T-helper 22 cell (primary cell): ENCODE measurements at regions not wholly inside any gene's neighbourhood (a gene's known extent, or its start where the extent isn't known, plus 50 kb on each side); places are given as distances from the start of the nearest gene placed in this dataset.
A peak's percentile ranks its signal among the peaks of the same experiment; 100 is the strongest.

Experiments used
- DNase-seq: peaks from one replicate; pipeline ENCODE4 v3.0.0-alpha.2; 2020; ENCODE audit warnings: low read depth

DNA sequence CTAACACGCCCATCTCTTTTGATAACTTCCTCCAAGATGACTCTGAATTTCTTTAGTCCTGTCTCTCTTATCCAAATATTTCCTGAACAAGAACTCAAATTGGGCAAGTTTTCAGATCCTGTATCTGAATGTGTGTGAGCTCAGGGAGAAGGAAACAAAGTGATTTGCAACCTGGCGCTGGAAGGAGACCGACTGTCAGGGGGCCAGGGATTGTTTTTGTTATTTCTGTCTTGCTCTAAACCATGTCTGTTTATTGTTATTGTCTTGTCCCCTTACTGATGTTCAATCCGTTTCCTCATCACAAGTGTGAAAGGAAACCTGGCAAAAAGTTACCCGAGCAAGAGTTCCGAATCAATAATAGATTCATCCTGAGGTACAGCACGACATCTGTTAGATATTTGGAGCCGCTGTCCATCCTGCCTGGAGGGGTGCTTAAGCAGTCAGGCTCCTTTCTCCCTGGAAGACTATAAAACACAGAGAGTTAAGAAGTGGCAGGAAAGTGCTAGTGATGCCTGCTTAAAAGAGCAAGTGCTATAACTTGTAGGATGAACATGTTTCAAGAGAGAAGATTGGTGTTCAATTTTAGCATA is 132.5 kb upstream of the OSR1 start:
- DNase-seq: no peak

DNA sequence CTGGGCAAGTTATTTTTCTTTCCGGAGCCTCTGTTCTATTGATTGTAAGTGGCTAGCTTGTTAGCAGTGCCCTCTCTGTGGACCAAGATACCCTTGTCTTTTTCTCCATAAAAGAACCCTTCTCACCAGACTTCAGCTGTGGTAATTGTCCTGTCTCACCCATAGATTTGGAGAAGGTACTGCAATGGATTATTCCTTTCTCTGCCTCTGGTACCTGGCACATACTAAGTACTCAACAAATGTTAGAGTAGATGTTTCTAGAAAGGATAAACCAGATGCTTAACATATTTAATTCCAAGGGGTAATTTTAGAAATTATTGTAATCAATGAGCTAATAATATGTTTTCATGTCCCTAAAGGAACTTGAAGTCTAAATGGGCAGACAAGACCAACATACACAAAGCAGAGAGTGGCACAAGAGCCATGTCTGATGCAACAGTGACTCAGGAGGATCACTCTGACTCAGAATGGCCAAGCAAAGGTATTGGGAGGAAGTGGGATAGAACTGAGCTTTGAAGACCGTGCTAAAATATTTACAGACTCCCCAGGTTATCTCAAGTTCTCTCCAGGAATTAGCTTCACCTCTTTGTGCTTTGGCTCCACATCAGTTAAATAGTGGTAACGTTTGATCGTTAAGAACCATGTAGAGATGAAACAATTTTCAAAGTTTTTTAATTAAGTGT is 129.7 kb upstream of the OSR1 start:
- no peak for DNase-seq

- no peak for DNase-seq
These were observed 126.3 kb upstream of the OSR1 start for GRCh38 chr2:19484736-19485135.

DNA sequence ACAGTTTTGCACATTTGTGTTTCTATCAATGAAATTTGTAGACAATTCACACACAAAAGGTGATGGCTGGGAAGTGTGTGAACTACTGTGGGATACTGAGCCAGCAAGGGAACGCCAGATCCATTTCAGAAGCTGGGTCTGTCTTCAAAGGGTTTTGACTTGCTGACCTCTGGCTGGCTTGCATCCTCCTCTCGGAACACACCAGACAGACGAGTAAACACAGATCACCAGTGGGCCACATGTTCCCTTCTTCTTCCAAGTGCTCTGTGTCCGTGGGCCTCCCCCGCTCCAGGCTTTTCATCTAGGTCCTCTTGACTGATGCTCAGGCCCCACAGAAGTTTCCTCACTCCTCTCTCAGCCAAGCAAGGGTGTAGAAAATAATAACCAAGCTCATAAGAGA is 122.2 kb upstream of the OSR1 start:
- no peak for DNase-seq

- DNase-seq: no peak
These were observed 121.2 kb upstream of the OSR1 start for GRCh38 chr2:19479666-19480065.

- DNase-seq: no peak
These were observed 120.0 kb upstream of the OSR1 start for GRCh38 chr2:19478409-19478808.

- DNase-seq: no peak
These were observed 117.9 kb upstream of the OSR1 start for GRCh38 chr2:19476327-19476726.

GRCh38 chr2:19474128-19474527 is 115.7 kb upstream of the OSR1 start:
- peak; percentile 4 for DNase-seq

GRCh38 chr2:19473350-19473749 is 114.9 kb upstream of the OSR1 start:
- no peak for DNase-seq

DNA sequence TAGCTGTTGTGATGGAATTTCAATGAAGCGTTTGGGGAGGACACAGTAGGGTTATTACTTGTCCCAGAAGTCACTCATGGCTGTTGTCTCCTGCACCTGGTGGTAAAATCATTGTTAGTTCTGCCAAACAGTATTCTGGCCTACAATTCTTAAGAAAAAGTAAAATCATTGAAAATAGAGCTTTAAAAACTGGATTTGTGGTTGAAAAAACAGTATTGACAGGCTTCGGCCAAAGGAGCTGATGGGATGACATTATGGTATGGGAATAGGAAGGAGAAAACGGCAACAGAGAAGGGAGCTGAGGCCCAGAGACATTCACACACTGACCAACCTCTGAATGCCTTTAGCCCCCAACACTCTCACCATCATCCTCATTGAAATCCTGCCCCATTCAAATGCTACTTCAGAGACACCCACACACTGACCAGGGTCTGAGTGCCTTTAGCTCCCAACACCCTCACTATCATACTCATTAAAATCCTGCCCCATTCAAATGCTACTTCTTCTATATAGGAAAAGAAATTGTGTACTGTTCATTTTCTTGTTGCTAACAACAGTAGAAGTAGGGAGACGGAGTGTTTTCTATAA is 114.1 kb upstream of the OSR1 start:
- no peak for DNase-seq

- DNase-seq: no peak
These were observed 113.1 kb upstream of the OSR1 start for GRCh38 chr2:19471491-19471890.

GRCh38 chr2:19465978-19466377 is 107.6 kb upstream of the OSR1 start:
- no peak for DNase-seq

DNA sequence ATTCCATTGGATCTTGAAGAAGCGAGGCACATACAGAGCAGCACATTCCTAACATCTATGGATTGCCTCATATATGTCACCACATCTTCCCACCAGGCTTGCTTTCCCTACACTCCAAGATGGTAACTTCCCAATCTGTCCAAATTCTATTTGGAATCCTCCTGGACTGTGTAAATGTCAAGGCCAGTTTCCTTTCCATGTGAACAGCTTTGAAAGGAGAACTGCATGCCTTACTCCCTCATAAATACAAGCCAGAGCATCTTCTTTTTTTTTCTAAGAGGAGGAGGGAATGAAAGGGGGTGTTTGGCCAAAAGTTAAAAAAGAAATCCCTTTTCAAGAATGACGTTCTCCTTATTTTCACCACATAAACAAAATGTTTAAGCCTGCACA is 103.8 kb upstream of the OSR1 start:
- DNase-seq: no peak

GRCh38 chr2:19461504-19462255 is 103.3 kb upstream of the OSR1 start:
- no peak for DNase-seq

GRCh38 chr2:19460761-19461160 is 102.3 kb upstream of the OSR1 start:
- no peak for DNase-seq

GRCh38 chr2:19458427-19459003 is 100.1 kb upstream of the OSR1 start:
- DNase-seq: no peak

- no peak for DNase-seq
These were observed 99.4 kb upstream of the OSR1 start for GRCh38 chr2:19457809-19458208.

GRCh38 chr2:19456705-19457309 is 98.4 kb upstream of the OSR1 start:
- no peak for DNase-seq

DNA sequence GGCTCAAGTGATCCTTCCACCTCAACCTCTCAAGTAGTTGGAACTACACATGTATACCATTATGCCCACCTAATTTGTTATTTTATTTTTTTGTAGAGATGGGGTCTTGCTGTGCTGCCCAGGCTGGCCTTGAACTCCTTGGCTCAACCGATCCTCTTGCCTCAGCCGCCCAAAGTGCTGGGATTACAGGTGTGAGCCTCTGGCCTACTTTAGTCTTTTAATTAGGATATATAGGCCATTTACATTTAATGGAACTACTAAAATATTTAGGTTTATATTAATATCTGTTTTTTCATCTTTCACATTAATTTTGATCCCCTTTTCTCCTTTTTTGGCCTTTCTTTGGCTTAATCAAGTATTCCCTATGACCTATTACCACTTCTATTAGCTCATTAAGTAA is 95.7 kb upstream of the OSR1 start:
- DNase-seq: no peak

- no peak for DNase-seq
These were observed 84.3 kb upstream of the OSR1 start for GRCh38 chr2:19442731-19443130.

- DNase-seq: no peak
These were observed 80.7 kb upstream of the OSR1 start for GRCh38 chr2:19439081-19439480.

GRCh38 chr2:19435815-19436214 is 77.4 kb upstream of the OSR1 start:
- DNase-seq: no peak
